Smooth muscle cell (in vitro differentiated cells): ENCODE measurements at regions not wholly inside any gene's neighbourhood (a gene's known extent, or its start where the extent isn't known, plus 50 kb on each side); places are given as distances from the start of the nearest gene placed in this dataset.

Source experiments
- DNase-seq: peaks from one replicate; lab custom pipeline; 2025; ENCODE audit not compliant: unreplicated experiment; lab: John Stamatoyannopoulos, UW
- H2AFZ ChIP-seq: fragments of 200-600 bp; sonication (generic); 2 replicates; pipeline ENCODE4 v1.6.0; 2016; ENCODE audit warnings: antibody characterized with exemption, low read depth, mild to moderate bottlenecking
- H3F3A ChIP-seq: fragments of 200-600 bp; sonication (generic); 2 replicates; pipeline ENCODE4 v1.6.0; 2017; ENCODE audit warnings: antibody characterized with exemption, low read depth
- H3K27ac ChIP-seq: fragments of 200-600 bp; sonication (generic); 2 replicates; pipeline ENCODE4 v1.5.1; 2016; ENCODE audit warnings: low read depth, mild to moderate bottlenecking
- H3K27me3 ChIP-seq: fragments of 200-600 bp; sonication (generic); 2 replicates; pipeline ENCODE4 v1.6.1; 2016; ENCODE audit warnings: low read depth, mild to moderate bottlenecking
- H3K36me3 ChIP-seq: fragments of 200-600 bp; sonication (generic); 2 replicates; pipeline ENCODE4 v1.5.1; 2016; ENCODE audit warnings: low read depth
- H3K4me1 ChIP-seq: fragments of 200-600 bp; sonication (generic); 2 replicates; pipeline ENCODE4 v1.5.1; 2016; ENCODE audit warnings: low read depth
- H3K4me2 ChIP-seq: fragments of 200-600 bp; sonication (generic); 2 replicates; pipeline ENCODE4 v1.6.0; 2016; ENCODE audit warnings: mild to moderate bottlenecking
- H3K4me3 ChIP-seq: fragments of 200-600 bp; sonication (generic); 2 replicates; pipeline ENCODE4 v1.5.1; 2016; ENCODE audit warnings: mild to moderate bottlenecking
- H3K79me2 ChIP-seq: fragments of 200-600 bp; sonication (generic); 2 replicates; pipeline ENCODE4 v1.6.0; 2016; ENCODE audit warnings: low read depth, mild to moderate bottlenecking
- H3K9ac ChIP-seq: fragments of 200-600 bp; sonication (generic); 2 replicates; pipeline ENCODE4 v1.6.0; 2016; ENCODE audit warnings: low read depth
- H3K9me3 ChIP-seq: fragments of 200-600 bp; sonication (generic); replicated peaks from 2 replicates; pipeline ENCODE4 v1.5.1; 2016; ENCODE audit warnings: low read depth
- H4K20me1 ChIP-seq: fragments of 200-600 bp; sonication (generic); 2 replicates; pipeline ENCODE4 v1.6.0; 2016; ENCODE audit warnings: low read depth
- WGBS: methylation state at CpG from one replicate; pipeline ENCODE4 v1.1.7; 2016; ENCODE audit warnings: low lambda C conversion rate; 5-methylcytosine and 5-hydroxymethylcytosine counted together
- TF ChIP-seq, protein P1 (sequence below): fragments of 200-600 bp; sonication (generic); IDR thresholded peaks from 2 replicates; pipeline ENCODE4 v1.5.1; 2017; ENCODE audit warnings: borderline replicate concordance, mild to moderate bottlenecking, antibody characterized with exemption; ENCODE audit not compliant: insufficient read depth, poor library complexity, severe bottlenecking

DNA sequence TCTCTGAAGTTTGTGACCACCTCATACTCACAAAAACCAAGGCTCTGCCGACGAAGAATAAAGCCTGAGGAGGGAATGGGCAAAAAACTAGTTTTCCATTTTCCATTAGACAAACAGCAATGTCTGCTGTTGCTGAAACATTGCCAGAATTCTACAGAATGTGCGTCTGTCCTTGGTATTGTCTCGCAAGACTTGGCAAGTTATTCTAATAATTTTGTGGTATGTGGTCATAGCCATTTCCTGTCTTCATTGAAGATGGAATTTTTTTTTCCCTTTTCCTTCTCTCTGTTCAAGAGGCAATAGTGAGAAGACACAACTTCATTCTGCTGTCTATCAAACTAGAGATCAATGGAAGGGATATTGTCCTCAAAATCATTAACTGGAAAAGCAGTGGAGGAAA lies 296.1 kb downstream of the RND3 start:
- Histone ChIP-seq H3K36me3 (no peaks in the 10 kb centered on the region), H3K4me2 (no peak overlapping the region), H3F3A (no peaks in the 10 kb centered on the region), H3K27ac (no peak overlapping the region), H3K9me3 (no peaks in the 10 kb centered on the region), H3K79me2 (no peaks in the 10 kb centered on the region), H3K9ac (no peak overlapping the region), H3K4me3 (no peak overlapping the region), H4K20me1 (no peaks in the 10 kb centered on the region), H2AFZ (peak overlapping the region; percentile 19), H3K4me1 (no peaks in the 10 kb centered on the region), H3K27me3 (no peaks in the 10 kb centered on the region)
- 71% methylated on average over 4 of the region's 4 CpGs for WGBS
- no peak for DNase-seq
- TF ChIP-seq, protein P1, sequence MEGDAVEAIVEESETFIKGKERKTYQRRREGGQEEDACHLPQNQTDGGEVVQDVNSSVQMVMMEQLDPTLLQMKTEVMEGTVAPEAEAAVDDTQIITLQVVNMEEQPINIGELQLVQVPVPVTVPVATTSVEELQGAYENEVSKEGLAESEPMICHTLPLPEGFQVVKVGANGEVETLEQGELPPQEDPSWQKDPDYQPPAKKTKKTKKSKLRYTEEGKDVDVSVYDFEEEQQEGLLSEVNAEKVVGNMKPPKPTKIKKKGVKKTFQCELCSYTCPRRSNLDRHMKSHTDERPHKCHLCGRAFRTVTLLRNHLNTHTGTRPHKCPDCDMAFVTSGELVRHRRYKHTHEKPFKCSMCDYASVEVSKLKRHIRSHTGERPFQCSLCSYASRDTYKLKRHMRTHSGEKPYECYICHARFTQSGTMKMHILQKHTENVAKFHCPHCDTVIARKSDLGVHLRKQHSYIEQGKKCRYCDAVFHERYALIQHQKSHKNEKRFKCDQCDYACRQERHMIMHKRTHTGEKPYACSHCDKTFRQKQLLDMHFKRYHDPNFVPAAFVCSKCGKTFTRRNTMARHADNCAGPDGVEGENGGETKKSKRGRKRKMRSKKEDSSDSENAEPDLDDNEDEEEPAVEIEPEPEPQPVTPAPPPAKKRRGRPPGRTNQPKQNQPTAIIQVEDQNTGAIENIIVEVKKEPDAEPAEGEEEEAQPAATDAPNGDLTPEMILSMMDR, result no peak

DNA sequence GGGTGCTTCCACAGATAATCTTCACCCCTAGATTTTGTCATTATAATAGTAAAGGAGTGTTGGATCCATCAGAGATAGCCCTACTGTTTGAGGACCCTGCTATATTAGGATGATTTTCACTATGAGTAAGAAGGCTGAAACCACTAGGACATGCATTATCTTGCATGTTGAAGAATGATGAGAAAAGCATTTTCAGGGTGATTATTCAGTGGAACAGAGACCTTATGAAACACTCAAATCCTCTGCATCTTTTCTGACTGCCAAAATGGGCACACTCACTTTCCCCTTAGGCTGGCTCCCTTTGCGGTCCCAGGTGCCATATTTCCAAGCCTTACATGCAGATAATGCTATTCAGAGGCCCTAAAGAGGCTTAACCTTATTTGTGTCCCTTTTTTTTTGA lies 296.9 kb downstream of the RND3 start:
- H2AFZ ChIP-seq, result no peak overlapping the region
- H3K4me1 ChIP-seq, result no peaks in the 10 kb centered on the region
- H3K27me3 ChIP-seq, result no peaks in the 10 kb centered on the region
- no peaks in the 10 kb centered on the region for H3F3A ChIP-seq
- TF ChIP-seq, protein P1, result no peak
- H3K4me3 ChIP-seq, result no peak overlapping the region
- H3K36me3 ChIP-seq, result no peaks in the 10 kb centered on the region
- no peaks in the 10 kb centered on the region for H4K20me1 ChIP-seq
- H3K27ac ChIP-seq, result no peak overlapping the region
- H3K4me2 ChIP-seq, result no peak overlapping the region
- no peak for DNase-seq
- 96% methylated on average over 1 of the region's 1 CpG for WGBS
- H3K79me2 ChIP-seq, result no peaks in the 10 kb centered on the region
- no peaks in the 10 kb centered on the region for H3K9me3 ChIP-seq
- H3K9ac ChIP-seq, result no peak overlapping the region

DNA sequence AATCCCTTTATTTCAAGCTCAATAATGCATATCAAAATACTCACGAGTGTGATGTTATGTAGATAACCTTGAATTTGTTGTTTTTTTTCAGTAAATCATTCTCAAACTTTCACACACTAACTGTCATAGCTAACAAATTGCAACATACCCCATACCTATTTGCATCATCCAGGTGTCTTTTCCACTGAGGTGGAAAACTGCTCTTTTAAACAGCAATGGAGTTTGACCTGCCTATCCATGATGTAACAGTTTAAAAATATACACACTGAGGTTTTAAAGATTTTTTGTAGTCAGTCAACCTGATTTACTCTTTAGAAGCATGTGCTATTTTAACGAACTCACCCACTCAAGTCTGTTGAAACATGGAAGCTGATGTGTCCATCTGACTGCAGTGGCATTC lies 298.7 kb downstream of the RND3 start:
- Histone ChIP-seq H3K27me3 (no peaks in the 10 kb centered on the region), H4K20me1 (no peaks in the 10 kb centered on the region), H3K4me2 (no peak overlapping the region), H2AFZ (no peak overlapping the region), H3K4me1 (no peaks in the 10 kb centered on the region), H3K36me3 (no peaks in the 10 kb centered on the region), H3K4me3 (no peak overlapping the region), H3F3A (no peaks in the 10 kb centered on the region), H3K27ac (no peak overlapping the region), H3K79me2 (no peaks in the 10 kb centered on the region), H3K9ac (no peak overlapping the region), H3K9me3 (no peaks in the 10 kb centered on the region)
- DNase-seq, result no peak
- 93% methylated on average over 2 of the region's 2 CpGs for WGBS
- TF ChIP-seq, protein P1, result no peak

DNA sequence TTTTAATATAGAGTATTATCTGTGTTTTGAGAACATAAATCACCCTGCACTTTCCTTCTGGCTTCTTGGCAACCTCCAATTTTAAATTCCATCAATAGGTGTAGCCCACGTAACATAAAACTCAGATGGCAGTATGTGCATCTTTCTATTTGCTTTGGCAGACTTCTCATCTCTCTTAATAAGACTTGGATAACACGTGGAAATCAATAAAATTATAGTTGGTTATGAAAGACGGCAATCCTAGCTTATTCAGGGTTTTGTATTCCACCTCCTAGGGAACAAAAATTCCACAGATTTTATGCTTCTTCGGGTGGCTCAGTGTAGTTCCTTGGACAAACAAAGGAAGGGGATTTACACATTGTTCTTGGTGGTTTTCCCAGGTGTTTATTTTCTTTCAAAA lies 299.3 kb downstream of the RND3 start:
- TF ChIP-seq, protein P1, result no peak
- Histone ChIP-seq H3K79me2 (no peaks in the 10 kb centered on the region), H2AFZ (no peak overlapping the region), H3K4me1 (no peaks in the 10 kb centered on the region), H3K4me3 (no peak overlapping the region), H3K27me3 (no peaks in the 10 kb centered on the region), H4K20me1 (no peaks in the 10 kb centered on the region), H3K36me3 (no peaks in the 10 kb centered on the region), H3K9me3 (no peaks in the 10 kb centered on the region), H3K27ac (no peak overlapping the region), H3F3A (no peaks in the 10 kb centered on the region), H3K9ac (no peak overlapping the region), H3K4me2 (no peak overlapping the region)
- 81% methylated on average over 4 of the region's 4 CpGs for whole genome bisulfite sequencing
- no peak for DNase-seq
